ENCODE measurements at regions not wholly inside any gene's neighbourhood (a gene's known extent, or its start where the extent isn't known, plus 50 kb on each side); places are given as distances from the start of the nearest gene placed in this dataset.

DNA sequence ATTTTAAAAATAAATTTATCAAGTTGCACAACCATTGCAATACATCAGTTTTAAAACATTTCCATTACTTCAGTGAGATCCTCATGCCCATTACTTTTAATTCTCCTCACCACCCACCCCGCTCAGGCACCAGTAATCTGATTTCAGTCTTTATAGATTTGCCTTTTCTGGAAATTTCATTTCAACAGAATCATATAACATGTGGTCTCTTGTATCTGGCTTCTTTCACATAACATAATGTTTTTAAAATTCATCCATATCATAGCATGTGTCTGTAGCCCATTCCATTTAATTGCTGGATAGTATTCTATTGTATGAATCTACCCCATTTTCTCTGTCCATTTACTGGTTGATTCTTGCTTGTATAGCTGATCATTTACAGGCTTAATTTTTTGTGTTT, 110.3 kb upstream of the TMEM108 start:
- Histone ChIP-seq H3K36me3 (no peaks in the 10 kb centered on the region), H3K27ac (no peak overlapping the region), H3K9me3 (no peaks in the 10 kb centered on the region), H3K27me3 (no peaks in the 10 kb centered on the region), H3K4me3 (no peak overlapping the region), H3K4me1 (no peaks in the 10 kb centered on the region)
- intact Hi-C loops (cut with DNase I) = no loop called here
- TF ChIP-seq, protein P1, sequence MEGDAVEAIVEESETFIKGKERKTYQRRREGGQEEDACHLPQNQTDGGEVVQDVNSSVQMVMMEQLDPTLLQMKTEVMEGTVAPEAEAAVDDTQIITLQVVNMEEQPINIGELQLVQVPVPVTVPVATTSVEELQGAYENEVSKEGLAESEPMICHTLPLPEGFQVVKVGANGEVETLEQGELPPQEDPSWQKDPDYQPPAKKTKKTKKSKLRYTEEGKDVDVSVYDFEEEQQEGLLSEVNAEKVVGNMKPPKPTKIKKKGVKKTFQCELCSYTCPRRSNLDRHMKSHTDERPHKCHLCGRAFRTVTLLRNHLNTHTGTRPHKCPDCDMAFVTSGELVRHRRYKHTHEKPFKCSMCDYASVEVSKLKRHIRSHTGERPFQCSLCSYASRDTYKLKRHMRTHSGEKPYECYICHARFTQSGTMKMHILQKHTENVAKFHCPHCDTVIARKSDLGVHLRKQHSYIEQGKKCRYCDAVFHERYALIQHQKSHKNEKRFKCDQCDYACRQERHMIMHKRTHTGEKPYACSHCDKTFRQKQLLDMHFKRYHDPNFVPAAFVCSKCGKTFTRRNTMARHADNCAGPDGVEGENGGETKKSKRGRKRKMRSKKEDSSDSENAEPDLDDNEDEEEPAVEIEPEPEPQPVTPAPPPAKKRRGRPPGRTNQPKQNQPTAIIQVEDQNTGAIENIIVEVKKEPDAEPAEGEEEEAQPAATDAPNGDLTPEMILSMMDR (IDR thresholded peaks at IDR 0.05) = no peak
- no peak for DNase-seq (ENCODE audit: extremely low spot score in 2 of 2)

DNA sequence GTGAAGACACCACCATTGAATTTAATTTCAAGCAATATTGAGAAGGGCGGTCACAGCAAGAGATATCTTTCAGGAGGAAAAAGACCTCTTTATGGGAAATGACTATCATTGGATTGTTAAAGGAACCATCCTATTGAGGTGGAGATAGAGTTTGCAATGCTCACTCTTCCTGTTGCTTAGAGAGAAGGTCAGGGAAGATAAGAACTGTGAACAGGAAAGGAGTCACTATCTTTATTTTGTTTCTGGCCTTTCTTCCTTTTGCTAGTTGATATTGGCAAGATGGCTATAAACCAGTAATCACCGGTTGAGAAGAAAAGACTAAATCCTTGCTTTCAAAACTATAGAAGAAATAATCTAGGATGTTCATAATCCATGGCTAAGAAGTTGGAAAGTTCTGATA, 112.1 kb upstream of the TMEM108 start:
- no peak overlapping the region for H3K27ac ChIP-seq
- H3K27me3 ChIP-seq = no peaks in the 10 kb centered on the region
- no peak for DNase-seq (ENCODE audit: extremely low spot score in 2 of 2)
- no peaks in the 10 kb centered on the region for H3K4me1 ChIP-seq
- intact Hi-C loops (cut with DNase I) = no loop called here
- H3K36me3 ChIP-seq = no peaks in the 10 kb centered on the region
- H3K4me3 ChIP-seq = no peak overlapping the region
- TF ChIP-seq POLR2AphosphoS5 (IDR thresholded peaks at IDR 0.05; ENCODE audit: insufficient read depth in 1 of 2, low read depth in 1 of 2) (no peak), POLR2A (IDR thresholded peaks at IDR 0.05) (no peak)
- TF ChIP-seq, protein P1 (IDR thresholded peaks at IDR 0.05) = no peak
- H3K9me3 ChIP-seq = no peaks in the 10 kb centered on the region

DNA sequence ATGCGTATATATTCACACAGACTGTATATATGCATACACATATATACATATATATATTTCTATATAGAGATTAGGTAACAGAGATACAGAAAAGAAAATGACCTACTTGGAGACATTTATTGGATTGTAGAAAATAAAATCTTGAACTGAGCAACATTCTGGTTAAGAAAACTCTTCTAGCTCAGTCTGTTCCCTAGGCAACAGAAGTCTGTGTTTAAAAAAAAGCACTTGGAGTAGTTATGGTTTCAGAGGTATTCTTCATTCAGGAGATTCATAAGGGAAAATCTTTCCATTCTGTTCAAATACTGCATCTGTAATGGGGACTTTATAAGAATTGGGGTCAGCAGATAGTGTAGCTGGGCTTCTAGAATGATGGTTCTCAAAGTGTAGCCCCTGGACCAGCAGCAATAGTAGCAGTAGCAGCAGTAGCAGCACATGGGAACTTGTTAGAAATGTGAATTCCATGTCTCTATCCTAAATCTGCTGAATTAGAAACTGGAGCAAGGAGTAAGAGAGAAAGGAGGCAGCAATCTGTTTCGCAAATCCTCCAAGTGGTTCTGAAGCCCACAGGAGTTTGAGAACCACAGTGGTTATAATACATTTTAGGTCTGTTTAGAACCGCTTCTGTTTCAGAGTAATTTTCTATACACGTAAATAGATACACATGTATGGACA, 112.8 kb upstream of the TMEM108 start:
- H3K4me3 ChIP-seq = no peak overlapping the region
- H3K27me3 ChIP-seq = no peaks in the 10 kb centered on the region
- intact Hi-C loops (cut with DNase I) = no loop called here
- no peaks in the 10 kb centered on the region for H3K9me3 ChIP-seq
- no peak for DNase-seq (ENCODE audit: extremely low spot score in 2 of 2)
- no peaks in the 10 kb centered on the region for H3K36me3 ChIP-seq
- TF ChIP-seq POLR2A (IDR thresholded peaks at IDR 0.05) (no peak), POLR2AphosphoS5 (IDR thresholded peaks at IDR 0.05; ENCODE audit: insufficient read depth in 1 of 2, low read depth in 1 of 2) (no peak)
- TF ChIP-seq, protein P1 (IDR thresholded peaks at IDR 0.05) = no peak
- H3K4me1 ChIP-seq = no peaks in the 10 kb centered on the region
- H3K27ac ChIP-seq = no peak overlapping the region

DNA sequence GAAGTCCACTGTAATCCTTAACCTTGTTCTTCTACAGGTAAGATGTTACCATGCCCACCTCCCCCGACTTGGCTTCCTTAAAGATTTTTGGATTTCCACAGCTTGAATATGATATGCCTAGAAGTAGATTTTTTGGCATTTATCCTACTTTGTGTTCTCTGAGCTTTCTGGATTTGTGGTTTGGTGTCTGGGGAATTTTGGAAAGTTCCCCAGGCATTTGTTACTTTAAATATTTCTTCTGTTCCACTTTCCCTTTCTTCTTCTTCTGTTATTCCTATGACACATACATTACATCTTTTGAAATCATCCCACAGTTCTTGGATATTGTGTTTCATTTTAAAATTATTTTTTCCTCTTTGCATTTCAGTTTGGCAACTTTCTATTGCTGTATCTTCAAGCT, 122.1 kb upstream of the TMEM108 start:
- no peak overlapping the region for H3K4me3 ChIP-seq
- H3K9me3 ChIP-seq = no peaks in the 10 kb centered on the region
- TF ChIP-seq POLR2AphosphoS5 (IDR thresholded peaks at IDR 0.05; ENCODE audit: insufficient read depth in 1 of 2, low read depth in 1 of 2) = no peak
- TF ChIP-seq, protein P1 (IDR thresholded peaks at IDR 0.05) = no peak
- no peak for TF ChIP-seq POLR2A (IDR thresholded peaks at IDR 0.05)
- intact Hi-C loops (cut with DNase I) = no loop called here
- no peaks in the 10 kb centered on the region for H3K4me1 ChIP-seq
- H3K27ac ChIP-seq = no peak overlapping the region
- no peaks in the 10 kb centered on the region for H3K27me3 ChIP-seq
- DNase-seq (ENCODE audit: extremely low spot score in 2 of 2) = no peak
- no peaks in the 10 kb centered on the region for H3K36me3 ChIP-seq

DNA sequence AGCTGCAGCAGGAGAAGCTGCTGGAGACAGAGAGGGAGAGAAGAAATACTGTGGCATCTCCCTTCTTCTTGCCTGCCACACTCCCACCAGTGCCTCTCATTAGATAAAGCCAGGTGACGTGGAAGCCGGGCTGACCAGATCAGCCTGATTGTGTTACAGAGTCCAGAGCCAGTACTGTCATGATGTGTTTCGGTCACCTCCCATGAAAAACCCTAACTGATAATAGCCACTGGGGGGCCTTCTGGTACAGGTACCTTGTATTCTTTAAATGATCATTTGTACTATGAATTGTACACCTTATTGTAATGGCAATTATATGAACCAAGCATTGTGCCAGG, 125.8 kb upstream of the TMEM108 start:
- no peaks in the 10 kb centered on the region for H3K36me3 ChIP-seq
- intact Hi-C loops (cut with DNase I) = no loop called here
- no peak overlapping the region for H3K4me3 ChIP-seq
- H3K27ac ChIP-seq = no peak overlapping the region
- H3K27me3 ChIP-seq = no peaks in the 10 kb centered on the region
- no peaks in the 10 kb centered on the region for H3K4me1 ChIP-seq
- no peaks in the 10 kb centered on the region for H3K9me3 ChIP-seq
- no peak for DNase-seq (ENCODE audit: extremely low spot score in 2 of 2)
- TF ChIP-seq POLR2A (IDR thresholded peaks at IDR 0.05) (no peak), POLR2AphosphoS5 (IDR thresholded peaks at IDR 0.05; ENCODE audit: insufficient read depth in 1 of 2, low read depth in 1 of 2) (no peak)
- TF ChIP-seq, protein P1 (IDR thresholded peaks at IDR 0.05) = no peak
